ENCODE measurements at regions not wholly inside any gene's neighbourhood (a gene's known extent, or its start where the extent isn't known, plus 50 kb on each side); places are given as distances from the start of the nearest gene placed in this dataset.

DNA sequence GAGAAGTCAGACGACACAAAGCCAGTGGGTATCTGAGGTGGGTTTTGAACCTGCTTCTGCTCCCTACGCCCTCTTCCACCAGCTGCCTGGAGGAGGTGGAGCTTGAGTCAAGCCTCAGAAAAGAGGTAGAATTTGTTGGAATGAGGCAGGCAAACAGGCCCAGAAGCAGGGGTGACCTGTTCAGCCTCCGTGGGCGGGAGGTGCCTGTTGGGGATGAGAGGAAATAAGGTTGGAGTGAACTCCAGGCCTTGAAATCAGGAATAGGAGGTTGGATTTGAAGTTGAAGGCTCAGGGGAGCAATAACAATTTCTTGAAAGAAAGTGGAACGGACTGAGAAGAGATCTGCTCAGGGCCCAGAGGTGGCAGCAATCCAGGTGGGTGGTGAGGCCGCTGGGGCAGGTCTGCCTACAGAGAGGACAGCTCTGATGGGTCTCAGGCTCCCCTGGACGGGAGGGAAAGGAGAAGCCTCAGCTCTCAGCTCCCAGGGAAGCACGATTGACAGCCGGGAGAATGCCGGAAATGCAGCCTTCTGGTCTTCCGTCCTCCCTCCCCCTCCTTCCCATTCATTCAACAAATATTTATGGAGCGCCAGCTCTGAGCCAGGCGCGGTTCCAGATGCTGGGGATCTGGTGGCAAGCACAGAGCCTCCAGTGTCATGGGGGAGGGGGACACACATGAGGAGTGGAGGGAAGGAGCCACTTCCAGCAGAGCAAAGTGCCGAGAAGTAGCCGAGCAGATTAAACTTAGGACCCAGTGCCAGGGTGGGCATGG, 61.9 kb upstream of the CIBAR2 start:
- DNase-seq, result no peak

DNA sequence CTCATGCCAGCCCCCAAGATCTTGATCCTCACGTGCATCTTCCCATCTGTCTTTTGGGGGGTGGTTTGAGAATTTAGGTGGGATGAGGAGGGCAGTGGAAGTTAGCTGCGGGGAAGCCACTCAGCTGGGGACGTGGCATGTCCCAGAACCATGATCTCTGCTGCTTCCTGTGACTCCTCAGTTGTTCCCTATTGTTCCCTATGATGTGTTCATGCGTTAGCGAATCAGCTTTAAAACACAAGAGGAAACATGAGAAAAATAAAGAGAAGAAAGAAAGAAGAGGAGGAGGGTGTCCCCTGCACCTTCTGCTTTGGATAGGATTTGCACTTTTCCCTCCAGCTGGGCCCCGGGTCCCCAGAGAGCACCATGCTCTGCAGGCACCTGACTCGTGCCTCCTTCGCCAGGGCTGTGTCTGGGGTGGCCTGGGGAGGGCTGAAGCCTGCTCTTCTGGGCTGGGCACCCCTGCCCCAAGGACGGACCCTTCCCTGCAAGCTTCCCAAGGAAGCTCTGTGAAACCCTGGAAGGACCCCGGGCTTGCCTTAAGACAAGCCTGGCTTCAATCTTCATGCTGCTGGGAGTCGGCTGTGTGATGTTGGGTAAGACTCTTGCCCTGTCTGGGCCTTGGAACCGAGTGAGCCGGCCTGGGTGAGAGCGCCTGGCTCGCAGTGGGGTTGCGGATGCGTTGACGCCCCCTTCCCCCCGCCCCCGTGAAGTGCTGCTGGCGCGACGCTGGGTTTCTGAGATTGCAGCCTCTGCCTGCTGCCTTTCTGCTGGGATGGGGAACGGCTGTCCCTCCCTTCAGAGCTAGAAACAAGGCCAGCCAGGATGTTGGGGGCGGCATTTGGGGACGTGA, 62.8 kb upstream of the CIBAR2 start:
- no peak for DNase-seq

DNA sequence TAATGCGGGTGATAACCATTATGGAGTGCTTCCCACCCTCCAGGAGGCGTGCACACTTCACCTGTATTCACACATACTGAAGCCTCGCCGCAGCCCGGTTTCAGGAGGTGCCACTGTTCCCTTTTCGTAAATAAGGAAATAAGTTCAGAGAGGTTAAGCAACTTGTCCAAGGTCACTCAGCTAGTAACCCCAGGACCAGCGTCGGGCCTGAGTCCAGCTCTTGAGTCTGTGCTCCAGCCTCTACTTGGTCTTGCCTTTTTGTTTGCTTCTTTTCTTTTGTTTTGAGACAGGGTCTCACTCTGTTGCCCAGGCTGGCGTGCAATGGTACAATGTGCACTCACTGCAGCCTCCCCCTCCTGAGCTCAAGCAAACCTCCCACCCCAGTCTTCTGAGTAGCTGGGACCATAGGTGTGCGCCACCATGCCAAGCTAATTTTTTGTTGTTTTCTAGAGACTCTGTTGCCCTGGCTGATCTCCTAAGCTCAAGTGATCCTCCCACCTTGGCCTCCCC, 63.5 kb upstream of the CIBAR2 start:
- DNase-seq, result no peak

DNA sequence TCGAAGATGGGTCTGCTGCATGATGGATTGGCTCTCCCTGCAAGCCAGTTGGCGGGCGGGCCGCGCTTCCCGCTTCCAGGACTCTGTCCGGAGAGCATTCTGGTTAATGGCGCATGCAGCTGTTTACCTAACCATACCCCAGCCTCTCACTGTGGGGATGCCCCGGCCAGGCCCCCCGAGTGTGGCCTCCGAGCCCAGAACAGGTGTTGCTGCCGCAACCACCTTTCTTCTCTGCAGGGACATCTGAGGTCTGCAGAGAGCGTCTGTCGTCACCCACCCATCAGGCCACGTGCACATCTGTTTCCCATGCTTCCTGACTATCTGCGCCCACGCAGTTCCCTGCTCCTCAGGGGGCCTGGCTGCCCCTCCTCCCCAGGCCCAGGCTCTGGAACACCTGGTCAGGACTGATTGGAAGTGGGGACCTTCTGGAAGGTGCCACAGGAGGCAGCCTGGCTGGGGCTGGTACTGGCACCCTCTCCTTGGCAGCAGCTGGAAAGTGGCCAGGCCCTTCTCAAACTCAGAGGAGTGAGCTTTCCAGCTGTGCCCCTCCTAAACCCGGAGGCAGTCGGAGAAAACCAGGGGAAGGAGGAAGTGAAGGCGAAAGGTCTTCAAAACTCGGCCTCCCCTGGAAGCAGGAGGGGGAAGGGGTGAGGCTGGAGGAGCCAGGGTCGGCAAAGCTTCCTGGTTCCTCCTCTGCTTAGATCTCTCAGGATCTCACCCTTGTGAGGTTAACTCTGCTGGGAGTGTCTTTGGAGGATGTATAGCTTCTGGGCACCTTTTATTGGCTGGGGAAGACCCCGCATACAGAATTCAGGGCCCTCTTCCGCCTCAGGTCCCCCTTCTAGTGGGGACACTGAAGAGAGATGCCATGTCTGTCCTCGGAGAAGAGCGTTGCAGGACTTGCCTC, 64.5 kb upstream of the CIBAR2 start:
- peak; percentile 18 to 22 for DNase-seq

DNA sequence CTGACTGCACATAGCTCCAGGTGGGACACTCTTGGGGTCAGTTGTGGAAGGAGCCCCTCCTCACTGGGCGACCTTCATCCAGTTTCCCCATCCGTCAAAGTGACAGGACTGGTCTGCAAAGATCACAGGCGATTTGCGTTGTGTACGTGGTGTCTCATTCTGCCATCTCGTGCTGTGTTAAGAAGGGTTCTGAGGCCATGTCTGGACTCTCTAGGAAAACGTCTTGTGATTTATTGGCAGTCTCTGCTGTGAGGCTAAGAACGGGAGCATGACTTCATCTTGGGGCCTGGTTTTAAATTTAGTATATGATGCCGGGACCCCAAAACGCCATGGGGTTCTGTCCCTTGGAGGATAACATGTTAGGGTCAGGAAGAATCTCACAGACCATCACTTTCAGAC, 65.2 kb upstream of the CIBAR2 start:
- no peak for DNase-seq

DNA sequence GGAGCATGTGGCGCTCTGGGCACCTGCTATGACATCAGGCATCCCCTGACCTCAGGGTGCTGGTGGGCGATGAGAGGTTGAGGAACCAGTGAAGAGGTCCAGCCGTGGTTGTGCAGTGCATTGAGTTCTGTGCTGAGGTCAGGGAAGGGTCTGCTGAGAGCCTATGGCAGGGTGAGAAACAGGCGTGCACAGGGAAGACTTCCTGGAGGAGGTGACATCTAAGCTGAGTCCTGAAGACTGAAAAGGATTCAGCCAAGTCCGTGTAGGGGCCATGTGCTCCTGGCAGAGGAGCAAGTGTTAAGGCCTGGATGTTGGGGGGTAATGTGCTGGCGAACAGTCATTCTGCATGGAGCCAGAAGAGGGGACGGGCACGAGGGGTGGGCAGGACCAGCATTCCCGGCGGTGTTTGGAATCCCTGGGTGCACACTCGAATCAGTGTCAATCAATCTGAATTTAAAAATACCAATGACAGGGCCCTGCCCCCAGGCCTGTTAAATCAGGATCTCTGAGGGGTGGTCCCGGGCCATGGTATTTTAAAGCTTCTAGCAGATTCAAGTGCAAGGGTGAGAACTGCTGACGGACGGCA, 65.8 kb upstream of the CIBAR2 start:
- DNase-seq, result no peak

DNA sequence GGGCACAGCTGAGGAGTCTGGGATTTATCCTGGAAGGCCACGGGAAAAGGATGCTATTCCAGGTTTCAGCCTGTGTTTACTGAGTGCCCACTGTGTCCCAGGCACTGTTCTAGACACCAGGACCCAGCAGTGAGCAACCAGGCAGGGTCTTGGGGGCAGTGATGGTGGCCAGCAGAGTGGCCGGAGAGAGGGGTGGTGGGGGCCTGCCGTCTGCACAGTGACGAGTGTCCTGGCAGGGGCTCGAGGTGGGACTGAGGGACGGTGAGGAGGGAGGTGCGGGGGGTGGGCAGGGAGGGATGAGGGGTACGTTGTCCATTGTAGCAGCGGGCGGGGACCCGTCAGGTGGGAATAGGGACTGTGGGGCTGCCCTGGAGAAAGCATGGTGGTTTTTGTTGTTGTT, 66.3 kb upstream of the CIBAR2 start:
- DNase-seq, result no peak

DNA sequence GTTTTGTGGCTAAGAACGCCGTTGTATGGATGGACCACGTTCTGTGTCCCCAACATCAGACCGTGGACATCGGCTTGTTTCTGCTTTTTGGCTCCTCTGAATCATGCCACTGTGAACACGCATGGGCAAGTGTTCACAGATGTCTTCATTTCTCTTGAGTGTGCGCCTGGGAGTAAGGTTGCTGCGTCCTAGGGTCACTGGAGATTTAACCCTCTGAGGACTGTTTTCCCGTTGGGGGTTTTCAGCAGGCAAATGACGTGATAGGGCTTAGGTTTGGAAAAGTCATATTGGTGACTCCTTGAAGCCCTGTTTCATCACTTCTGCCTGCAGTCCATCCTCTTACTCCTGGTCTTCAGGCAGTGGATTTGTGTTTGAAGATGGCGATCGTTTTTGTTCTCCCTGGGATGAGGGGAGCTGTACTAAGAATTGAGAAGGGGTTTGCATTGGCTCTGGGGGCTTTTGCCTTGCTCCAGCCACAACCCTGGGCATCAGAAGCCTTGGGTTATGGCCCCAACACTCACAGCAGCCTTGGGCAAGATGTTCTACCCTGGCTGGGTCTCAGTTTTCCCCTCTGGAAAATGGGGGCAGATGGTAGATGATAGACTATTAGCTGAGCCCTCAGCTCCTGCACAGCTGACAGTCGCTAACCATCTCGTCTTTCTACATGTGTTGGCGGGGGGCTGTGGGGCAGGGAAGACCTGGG, 67.2 kb upstream of the CIBAR2 start:
- DNase-seq, result no peak

DNA sequence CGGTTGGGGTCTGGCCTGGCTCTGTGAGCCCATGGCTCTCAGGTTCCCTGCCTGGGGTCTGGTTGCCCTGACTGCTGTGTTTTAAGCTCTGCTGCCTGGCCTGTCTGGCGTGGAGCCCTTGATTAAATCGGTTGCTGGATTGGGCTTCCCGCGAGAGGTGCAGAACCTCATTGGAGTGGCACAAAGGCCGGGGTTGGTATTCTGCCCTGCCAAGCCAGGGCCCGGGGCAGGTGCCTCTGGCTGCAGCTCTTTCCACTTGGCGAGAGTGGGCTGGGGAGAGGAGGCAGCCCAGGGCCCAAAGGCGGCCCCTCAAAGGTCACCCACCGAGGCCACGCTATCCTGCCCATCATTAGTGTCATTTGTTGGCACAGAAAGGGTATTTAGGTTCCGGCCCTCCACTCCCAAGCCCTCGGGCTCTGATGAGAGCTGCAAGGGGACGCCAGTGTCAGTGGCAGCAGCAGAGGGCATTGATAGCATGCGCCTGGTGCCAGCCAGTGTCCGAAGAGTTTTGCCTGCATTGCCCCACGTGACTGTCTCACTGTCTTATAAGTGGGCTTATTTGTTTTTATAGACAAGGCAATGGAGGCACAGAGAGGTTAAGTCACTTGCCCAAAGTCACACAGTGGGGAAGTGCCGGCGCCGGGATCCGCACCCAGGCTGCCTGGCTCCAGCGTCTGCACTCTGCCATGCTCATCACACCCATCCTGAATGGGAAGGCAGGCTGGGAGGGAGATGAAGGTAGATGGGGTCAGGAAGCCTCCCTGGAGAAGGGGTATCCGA, 68.0 kb upstream of the CIBAR2 start:
- no peak for DNase-seq

DNA sequence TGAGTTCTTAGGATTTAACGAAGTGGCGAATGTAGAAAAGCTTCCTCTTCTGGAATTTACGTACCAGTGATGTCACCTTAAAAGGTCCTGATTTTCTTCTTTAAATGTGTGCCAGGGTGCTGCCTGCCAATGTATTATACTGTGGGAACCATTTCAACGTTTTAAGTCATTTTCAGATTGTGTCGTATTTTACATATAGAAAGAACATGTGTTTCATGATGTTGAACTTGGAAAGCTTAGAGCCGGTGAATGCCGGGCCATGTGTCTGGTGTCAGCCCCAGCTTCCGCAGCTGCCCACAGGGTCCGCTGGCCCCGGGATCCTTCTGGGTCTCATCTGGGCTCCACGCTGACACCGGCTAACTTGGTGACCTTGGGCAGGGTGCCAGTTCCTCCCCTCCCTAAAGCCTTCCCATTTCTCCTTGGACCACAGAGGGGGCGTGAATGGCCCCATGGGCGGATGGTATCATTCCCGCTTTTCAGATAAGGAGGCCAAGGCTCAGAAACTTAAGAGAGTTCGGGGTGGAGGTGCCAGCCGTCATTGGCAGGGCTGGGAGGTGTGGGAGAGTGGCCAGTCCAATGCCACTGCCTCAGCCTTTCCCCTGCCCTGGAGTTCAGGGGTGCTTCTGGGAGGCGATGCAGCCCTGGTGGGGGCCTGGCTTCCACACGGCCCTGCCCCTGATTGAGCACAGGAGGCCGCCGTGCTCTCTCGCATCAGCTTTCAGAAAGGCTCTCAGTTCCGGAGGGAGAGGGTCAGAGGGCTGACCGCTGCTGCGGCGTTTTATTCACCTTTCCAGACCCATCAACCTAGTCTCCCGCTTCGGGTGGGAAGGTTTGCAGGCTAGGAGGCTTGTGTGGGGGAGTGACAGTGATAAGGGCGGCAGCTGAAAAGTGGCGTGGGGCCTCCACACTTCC, 68.8 kb upstream of the CIBAR2 start:
- no peak for DNase-seq

DNA sequence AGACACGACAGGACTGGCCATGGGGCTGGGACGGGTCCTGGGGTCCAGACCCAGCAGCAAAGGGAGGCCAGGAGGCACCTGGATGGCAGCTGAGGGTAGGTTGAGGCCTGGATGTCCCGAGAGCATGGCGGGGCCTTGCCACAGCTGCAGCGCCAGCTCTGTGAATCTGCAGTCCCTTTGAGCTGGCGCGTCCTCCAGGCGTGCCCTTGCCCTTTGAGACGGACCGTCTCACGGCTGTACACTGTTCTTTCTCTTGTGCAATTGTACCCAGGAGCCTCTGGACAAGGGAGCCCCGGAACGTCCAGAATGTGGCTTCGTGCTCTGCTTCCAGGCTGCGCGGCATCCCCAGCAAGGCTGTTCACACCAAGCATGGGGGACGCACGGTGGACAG, 69.5 kb upstream of the CIBAR2 start:
- DNase-seq, result no peak

DNA sequence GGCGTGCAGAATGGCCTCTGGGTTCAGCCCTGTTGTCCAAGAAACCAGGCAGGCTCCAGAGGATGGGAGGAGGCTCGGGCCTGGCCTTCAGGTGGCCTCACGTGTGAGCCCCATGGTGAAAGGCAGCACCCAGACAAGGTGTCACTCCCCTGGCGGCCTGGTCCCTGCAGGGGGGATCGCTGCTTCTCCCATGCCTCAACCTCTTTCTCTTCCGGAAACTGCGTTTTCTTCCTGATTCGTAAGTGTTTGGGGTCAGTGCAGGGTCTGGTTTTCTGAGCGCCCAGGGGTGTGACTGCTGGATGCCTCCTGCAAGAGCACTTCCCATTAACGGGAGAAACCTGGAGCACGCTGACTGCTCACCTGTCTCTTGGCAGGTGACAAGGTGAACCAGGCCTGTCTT, 70.0 kb upstream of the CIBAR2 start:
- no peak for DNase-seq

DNA sequence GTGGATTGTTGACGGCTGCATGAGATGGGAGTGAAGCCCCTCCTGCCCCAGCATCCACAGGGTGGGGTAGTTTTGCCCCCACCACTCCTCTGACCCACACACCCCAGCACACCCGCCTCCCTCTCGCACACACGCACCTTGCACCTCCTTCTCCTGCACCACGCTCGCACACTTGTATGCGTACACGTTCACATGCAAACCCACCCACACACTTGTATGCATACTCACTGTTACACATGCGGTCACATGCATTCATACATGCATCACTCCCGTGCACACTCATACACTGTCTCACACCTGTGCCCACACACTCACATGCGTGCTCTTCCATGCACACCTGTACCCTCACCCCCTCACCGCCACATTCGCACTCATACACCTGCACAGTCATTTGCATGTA, 70.5 kb upstream of the CIBAR2 start:
- DNase-seq, result no peak

DNA sequence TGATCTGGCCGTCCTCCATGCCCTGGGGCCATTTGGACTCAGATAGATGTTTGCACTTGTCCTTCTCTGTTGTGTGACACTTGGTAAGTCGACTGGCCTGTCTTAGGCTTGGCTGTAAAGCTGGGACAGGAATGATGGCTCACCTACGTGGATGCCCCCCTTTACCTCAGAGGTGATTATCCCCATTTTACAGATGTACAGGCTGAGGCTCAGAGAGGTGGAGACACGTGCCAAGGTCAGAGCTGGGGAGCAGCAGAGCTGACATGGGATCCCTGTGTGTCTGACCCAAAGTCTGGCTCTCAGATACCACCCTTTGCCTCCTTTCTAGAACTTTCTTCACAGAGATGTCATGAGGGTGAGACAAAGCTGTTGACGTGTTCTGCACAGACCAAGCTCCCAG, 71.3 kb upstream of the CIBAR2 start:
- DNase-seq, result no peak

DNA sequence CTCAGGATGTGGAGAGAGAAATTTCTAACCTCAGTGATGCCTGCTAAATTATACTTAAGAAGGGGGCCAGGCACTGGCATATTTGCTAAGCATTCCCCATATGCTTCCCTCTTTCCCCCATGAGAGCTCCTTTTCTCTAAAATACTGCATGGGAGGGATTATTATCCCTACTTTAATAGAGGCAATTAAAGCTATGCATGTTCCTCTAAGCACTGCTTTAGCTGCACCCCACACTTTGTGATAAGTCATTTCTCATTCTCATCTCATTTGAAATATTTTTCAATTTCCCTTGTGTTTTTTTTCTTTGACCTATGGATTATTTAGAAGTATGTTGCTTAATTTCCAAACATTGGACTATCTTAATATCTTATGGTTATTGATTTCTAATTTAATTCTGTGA, 72.1 kb upstream of the CIBAR2 start:
- DNase-seq, result no peak

DNA sequence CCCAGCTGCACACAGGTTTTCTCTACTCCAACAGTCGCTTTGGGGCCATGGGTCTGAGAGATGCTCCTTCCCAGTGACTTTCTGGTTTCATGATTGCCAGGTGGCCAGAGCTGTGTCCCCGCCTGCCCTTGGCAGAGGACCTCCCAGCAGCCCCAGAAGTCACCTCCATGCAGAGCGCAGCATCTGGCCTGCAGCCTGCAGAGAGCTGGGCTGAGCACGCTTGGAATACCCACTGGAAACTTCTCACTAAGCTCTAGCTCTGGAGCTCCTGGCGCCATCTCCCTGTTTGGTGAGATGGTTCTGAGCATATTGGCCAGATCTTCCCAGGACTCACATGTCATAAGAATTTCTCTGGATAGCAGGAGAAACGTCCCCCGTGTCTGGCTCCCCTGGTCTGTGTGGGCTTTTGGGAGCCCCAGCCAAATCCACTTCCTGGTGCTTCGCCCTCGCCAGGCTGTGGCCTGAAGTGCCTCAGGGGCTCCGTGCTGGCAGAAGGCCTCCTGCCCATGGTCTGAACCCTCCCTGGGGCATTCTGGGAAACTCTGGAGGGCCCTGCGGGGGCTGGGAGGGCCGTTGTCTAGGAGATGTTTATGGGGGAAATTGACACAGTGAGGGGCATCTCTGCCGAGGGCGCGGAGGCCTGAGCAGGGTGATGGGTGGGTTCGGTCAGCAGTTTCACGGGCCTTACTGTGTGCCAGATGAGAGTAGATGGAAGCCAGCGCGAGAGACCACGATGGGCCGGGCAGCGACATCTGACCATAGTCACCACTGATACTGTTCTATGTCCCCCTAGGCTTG, 73.2 kb upstream of the CIBAR2 start:
- DNase-seq, result no peak

DNA sequence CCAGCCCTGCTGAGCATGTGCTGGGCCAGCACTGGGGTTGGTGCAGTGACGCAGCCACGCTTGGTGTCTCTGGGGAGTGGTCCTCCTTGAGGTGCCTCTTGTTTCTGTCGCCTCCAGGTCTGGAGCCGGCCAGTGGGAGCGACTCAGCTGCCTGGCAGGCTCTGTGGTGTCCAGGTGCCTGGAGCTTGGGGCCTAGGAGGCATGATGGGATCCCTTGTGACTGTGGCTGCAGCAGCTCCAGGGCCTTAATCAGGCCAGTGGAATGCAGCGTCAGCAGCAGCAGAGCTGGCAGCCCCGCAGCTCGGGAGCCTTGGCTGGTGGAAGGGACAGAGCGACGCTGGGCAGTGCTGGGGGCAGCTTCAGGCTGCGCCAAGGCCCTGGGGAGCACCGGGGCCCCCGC, 74.7 kb upstream of the CIBAR2 start:
- no peak for DNase-seq

DNA sequence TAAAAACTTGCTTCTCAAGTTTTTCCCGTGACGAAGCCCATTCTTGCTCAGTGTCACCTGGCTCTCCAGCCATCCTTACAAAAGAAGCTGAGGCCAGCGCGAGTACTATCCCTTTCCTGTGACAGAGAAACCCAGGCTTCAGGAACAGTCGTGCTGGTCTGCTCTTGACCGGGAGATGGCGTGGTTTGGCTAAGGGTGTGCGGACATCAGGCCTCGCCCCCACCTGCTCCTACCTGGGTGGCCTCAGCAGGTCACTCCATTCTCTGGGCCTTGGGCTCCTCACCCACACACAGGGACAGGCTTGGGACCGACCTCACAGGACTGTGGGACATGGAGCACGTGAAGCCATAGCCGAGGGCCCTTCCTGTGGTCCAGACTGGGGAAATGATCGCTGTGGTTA, 75.2 kb upstream of the CIBAR2 start:
- no peak for DNase-seq

DNA sequence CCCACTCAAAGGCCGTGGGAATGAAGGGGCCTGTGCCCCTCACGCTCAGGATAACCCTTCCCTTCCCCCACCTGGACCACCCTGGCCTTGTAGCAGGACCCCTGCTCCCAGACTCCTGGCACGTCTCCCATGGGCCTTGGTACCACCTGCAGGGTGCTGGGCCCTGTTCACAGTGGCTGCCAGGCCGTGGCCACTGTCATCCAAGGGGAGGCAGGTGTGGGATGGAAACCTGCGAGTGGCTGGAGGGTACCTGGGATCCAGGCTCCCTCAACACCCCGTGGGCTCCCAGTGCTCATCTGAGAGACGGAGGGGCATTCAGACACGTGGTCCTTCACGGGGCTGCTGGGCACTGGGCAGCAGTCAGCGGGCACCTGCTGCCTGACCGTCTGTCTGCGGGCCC, 75.6 kb upstream of the CIBAR2 start:
- no peak for DNase-seq
